Activated CD8-positive, alpha-beta memory T cell treated with anti-CD3 and anti-CD28 coated beads, Interleukin-2, amount 10 ng/mL, durations not matched to agents 7 days and 5 days (primary cell): ENCODE measurements at regions not wholly inside any gene's neighbourhood (a gene's known extent, or its start where the extent isn't known, plus 50 kb on each side); places are given as distances from the start of the nearest gene placed in this dataset.
"Not testable (repeated sequence)": the region's sequence is repeated elsewhere in the genome, so short reads cannot be mapped to it uniquely, and the experiment has no call there.

ENCODE experiments used
- ATAC-seq: fragments of 150-1000 bp; cut with Tn5 transposase; one replicate; pipeline ENCODE4 v1.10.0; 2021; ENCODE audit warnings: moderate library complexity
- CTCF ChIA-PET: fragments of 350-600 bp; sonication (Branson Sonifier 250); formaldehyde crosslinking; loops from one replicate; lab custom pipeline; 2021; ENCODE audit warnings: antibody characterized with exemption; lab: Charles Lee
- DNase-seq: peaks from one replicate; pipeline ENCODE4 v3.0.0-alpha.2; 2020
- H3K27ac Mint-ChIP-seq: one replicate; pipeline ENCODE4 v1.8.0; 2021; ENCODE audit warnings: mild to moderate bottlenecking, mixed read lengths
- H3K27me3 Mint-ChIP-seq: one replicate; pipeline ENCODE4 v1.8.0; 2021; ENCODE audit warnings: mixed read lengths
- H3K36me3 Mint-ChIP-seq: one replicate; pipeline ENCODE4 v1.8.0; 2021; ENCODE audit warnings: mild to moderate bottlenecking, mixed read lengths
- H3K4me1 Mint-ChIP-seq: one replicate; pipeline ENCODE4 v1.8.0; 2021; ENCODE audit warnings: mixed read lengths
- H3K4me3 Mint-ChIP-seq: one replicate; pipeline ENCODE4 v1.8.0; 2021; ENCODE audit warnings: mild to moderate bottlenecking, moderate library complexity, mixed read lengths
- H3K9me3 Mint-ChIP-seq: one replicate; pipeline ENCODE4 v1.8.0; 2022; ENCODE audit warnings: low read depth, mixed read lengths

GRCh38 chr21:14686466-14687267 lies 140.6 kb upstream of the SAMSN1 start:
- ATAC-seq (peak; percentile 77), DNase-seq (no peak)
- H3K27me3 Mint-ChIP-seq: no peaks in the 10 kb centered on the region
- CTCF ChIA-PET: interaction anchor here (1.2 to 3.4 kb wide), 4 partner anchors 10 to 51 kb away, joined by 3 to 13 read pairs (median 4); no protein-coding TSS in a partner anchor
- peaks cover 7% of the 10 kb centered on the region for H3K9me3 Mint-ChIP-seq
- peak overlapping the region; percentile 47 for H3K4me3 Mint-ChIP-seq
- peaks cover 30% of the 10 kb centered on the region for H3K4me1 Mint-ChIP-seq
- H3K36me3 Mint-ChIP-seq: peaks cover 10% of the 10 kb centered on the region
- H3K27ac Mint-ChIP-seq: peak overlapping the region; percentile 74

DNA sequence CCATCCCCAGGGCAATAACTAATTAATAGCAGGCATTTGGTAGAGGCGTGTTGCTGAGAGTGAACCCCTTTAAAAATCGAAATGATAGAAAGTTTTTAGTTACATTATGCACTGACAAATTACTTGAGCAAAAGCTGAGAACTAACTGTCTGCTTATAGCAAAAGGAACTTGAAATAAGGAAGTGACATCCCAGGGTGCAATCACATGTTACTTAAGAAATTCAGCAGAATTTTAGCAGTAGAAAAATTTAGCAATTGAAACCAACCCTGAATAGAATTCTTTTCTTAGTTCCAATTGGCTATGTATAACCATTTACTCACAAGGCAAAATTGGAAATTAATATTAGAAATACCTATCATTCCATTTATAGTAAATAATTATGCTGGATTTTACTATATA lies 139.5 kb upstream of the SAMSN1 start:
- no peak for ATAC-seq
- no peaks in the 10 kb centered on the region for H3K27me3 Mint-ChIP-seq

GRCh38 chr21:14684071-14684470 lies 138.0 kb upstream of the SAMSN1 start:
- Mint-ChIP-seq H3K4me3 (no peak overlapping the region), H3K4me1 (peaks cover 31% of the 10 kb centered on the region), H3K9me3 (no peaks in the 10 kb centered on the region), H3K36me3 (peaks cover 6% of the 10 kb centered on the region), H3K27ac (no peak overlapping the region), H3K27me3 (no peaks in the 10 kb centered on the region)
- CTCF ChIA-PET: no interaction called here
- no peak for ATAC-seq
- no peak for DNase-seq

More for the DNA sequence above, 139.5 kb upstream of the SAMSN1 start:
- H3K36me3 Mint-ChIP-seq: peaks cover 10% of the 10 kb centered on the region
- H3K4me1 Mint-ChIP-seq: peaks cover 31% of the 10 kb centered on the region
- no peak overlapping the region for H3K4me3 Mint-ChIP-seq
- DNase-seq: no peak
- CTCF ChIA-PET: no interaction called here
- no peak overlapping the region for H3K27ac Mint-ChIP-seq
- H3K9me3 Mint-ChIP-seq: peaks cover 7% of the 10 kb centered on the region

- Mint-ChIP-seq H3K27me3 (no peaks in the 10 kb centered on the region), H3K4me3 (no peak overlapping the region), H3K4me1 (peaks cover 31% of the 10 kb centered on the region), H3K9me3 (no peaks in the 10 kb centered on the region), H3K36me3 (peaks cover 7% of the 10 kb centered on the region), H3K27ac (peak overlapping the region; percentile 41)
- ATAC-seq: no peak
- CTCF ChIA-PET: no interaction called here
- DNase-seq: no peak
Measured at GRCh38 chr21:14683063-14683462, 136.9 kb upstream of the SAMSN1 start.

- Mint-ChIP-seq H3K36me3 (peaks cover 32% of the 10 kb centered on the region), H3K4me1 (peaks cover 32% of the 10 kb centered on the region), H3K9me3 (peaks cover 6% of the 10 kb centered on the region), H3K27me3 (no peaks in the 10 kb centered on the region), H3K4me3 (no peak overlapping the region), H3K27ac (no peak overlapping the region)
- CTCF ChIA-PET: no interaction called here
- DNase-seq (no peak), ATAC-seq (no peak)
Measured at GRCh38 chr21:14678973-14679574, 133.0 kb upstream of the SAMSN1 start.

- Mint-ChIP-seq H3K27me3 (no peaks in the 10 kb centered on the region), H3K36me3 (peaks cover 34% of the 10 kb centered on the region), H3K27ac (no peak overlapping the region), H3K4me3 (no peak overlapping the region), H3K4me1 (peaks cover 30% of the 10 kb centered on the region), H3K9me3 (peaks cover 6% of the 10 kb centered on the region)
- CTCF ChIA-PET: interaction anchor here (3.2 kb wide), 1 partner anchor 10 kb away, joined by 13 read pairs; no protein-coding TSS in a partner anchor
- no peak for ATAC-seq
- no peak for DNase-seq
Measured at GRCh38 chr21:14677639-14678179, 131.6 kb upstream of the SAMSN1 start.

GRCh38 chr21:14677013-14677412 lies 130.9 kb upstream of the SAMSN1 start:
- ATAC-seq: no peak
- peaks cover 6% of the 10 kb centered on the region for H3K9me3 Mint-ChIP-seq
- CTCF ChIA-PET: interaction anchor here (1.3 to 3.2 kb wide), 3 partner anchors 11 to 61 kb away, joined by 5 to 13 read pairs (median 9); no protein-coding TSS in a partner anchor

GRCh38 chr21:14675774-14676530 lies 129.8 kb upstream of the SAMSN1 start:
- no peaks in the 10 kb centered on the region for H3K27me3 Mint-ChIP-seq
- peaks cover 29% of the 10 kb centered on the region for H3K4me1 Mint-ChIP-seq
- ATAC-seq (peak; percentile 87), DNase-seq (peak; percentile 52)
- H3K4me3 Mint-ChIP-seq: peak overlapping the region; percentile 51
- CTCF ChIA-PET: interaction anchor here (0.8 to 3.2 kb wide), 4 partner anchors 12 to 84 kb away, joined by 3 to 13 read pairs (median 7); no protein-coding TSS in a partner anchor
- H3K27ac Mint-ChIP-seq: peak overlapping the region; percentile 94
- H3K36me3 Mint-ChIP-seq: peaks cover 36% of the 10 kb centered on the region
- H3K9me3 Mint-ChIP-seq: peaks cover 6% of the 10 kb centered on the region

More at GRCh38 chr21:14677013-14677412, 130.9 kb upstream of the SAMSN1 start:
- Mint-ChIP-seq H3K36me3 (peaks cover 36% of the 10 kb centered on the region), H3K27me3 (no peaks in the 10 kb centered on the region), H3K27ac (peak overlapping the region; percentile 94), H3K4me3 (no peak overlapping the region), H3K4me1 (peaks cover 30% of the 10 kb centered on the region)
- DNase-seq: no peak

GRCh38 chr21:14673649-14674048 lies 127.5 kb upstream of the SAMSN1 start:
- H3K36me3 Mint-ChIP-seq: peaks cover 41% of the 10 kb centered on the region
- H3K4me3 Mint-ChIP-seq: no peak overlapping the region
- ATAC-seq (no peak), DNase-seq (no peak)
- peaks cover 29% of the 10 kb centered on the region for H3K4me1 Mint-ChIP-seq
- peaks cover 10% of the 10 kb centered on the region for H3K9me3 Mint-ChIP-seq
- CTCF ChIA-PET: interaction anchor here (1.7 kb wide), 1 partner anchor 64 kb away, joined by 5 read pairs; no protein-coding TSS in a partner anchor
- H3K27ac Mint-ChIP-seq: no peak overlapping the region
- no peaks in the 10 kb centered on the region for H3K27me3 Mint-ChIP-seq

- Mint-ChIP-seq H3K27me3 (no peaks in the 10 kb centered on the region), H3K4me3 (no peak overlapping the region), H3K36me3 (peaks cover 37% of the 10 kb centered on the region), H3K27ac (no peak overlapping the region), H3K4me1 (peaks cover 26% of the 10 kb centered on the region), H3K9me3 (peaks cover 6% of the 10 kb centered on the region)
- CTCF ChIA-PET: no interaction called here
- DNase-seq (no peak), ATAC-seq (no peak)
Measured at GRCh38 chr21:14672466-14672865, 126.4 kb upstream of the SAMSN1 start.

GRCh38 chr21:14670409-14670808 lies 124.3 kb upstream of the SAMSN1 start:
- CTCF ChIA-PET: no interaction called here
- no peak for DNase-seq
- Mint-ChIP-seq H3K27ac (no peak overlapping the region), H3K9me3 (peaks cover 4% of the 10 kb centered on the region), H3K4me3 (no peak overlapping the region), H3K36me3 (peaks cover 22% of the 10 kb centered on the region), H3K27me3 (no peaks in the 10 kb centered on the region), H3K4me1 (peaks cover 7% of the 10 kb centered on the region)
- no peak for ATAC-seq

DNA sequence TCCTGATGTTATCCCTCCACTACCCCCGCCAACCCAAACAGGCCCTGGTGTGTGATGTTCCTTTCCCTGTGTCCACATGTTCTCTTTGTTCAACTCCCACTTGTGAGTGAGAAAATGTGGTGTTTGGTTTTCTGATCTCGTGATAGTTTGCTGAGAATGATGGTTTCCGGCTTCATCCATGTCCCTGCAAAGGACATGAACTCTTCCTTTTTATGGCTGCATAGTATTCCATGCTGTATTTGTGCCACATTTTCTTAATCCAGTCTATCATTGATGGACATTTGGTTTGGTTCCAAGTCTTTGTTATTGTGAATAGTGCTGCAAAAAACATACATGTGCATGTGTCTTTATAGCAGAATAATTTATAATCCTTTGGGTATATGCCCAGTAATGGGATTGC lies 123.0 kb upstream of the SAMSN1 start:
- H3K27me3 Mint-ChIP-seq, H3K4me3 Mint-ChIP-seq, ATAC-seq, H3K4me1 Mint-ChIP-seq, CTCF ChIA-PET, H3K9me3 Mint-ChIP-seq, DNase-seq, H3K27ac Mint-ChIP-seq: not testable (repeated sequence)
- H3K36me3 Mint-ChIP-seq: peaks cover 16% of the 10 kb centered on the region
